ENCODE measurements at regions not wholly inside any gene's neighbourhood (a gene's known extent, or its start where the extent isn't known, plus 50 kb on each side); places are given as distances from the start of the nearest gene placed in this dataset.
"Not testable (repeated sequence)": the region's sequence is repeated elsewhere in the genome, so short reads cannot be mapped to it uniquely, and the experiment has no call there.

- Histone ChIP-seq H3K9me3 (ENCODE audit: control insufficient read depth, insufficient read depth, low read length) (no peaks in the 10 kb centered on the region), H3K36me3 (ENCODE audit: control insufficient read depth, insufficient read depth, low read length) (no peaks in the 10 kb centered on the region), H3K4me3 (ENCODE audit: low read depth, low read length) (no peak overlapping the region), H3K27ac (ENCODE audit: low read depth, low read length) (no peak overlapping the region), H3K27me3 (ENCODE audit: control insufficient read depth, insufficient read depth, low read length) (no peaks in the 10 kb centered on the region), H3K4me1 (ENCODE audit: control insufficient read depth, insufficient read depth, low read length) (no peaks in the 10 kb centered on the region)
- no peak for DNase-seq (ENCODE audit: low read depth in 4 of 6, low spot score in 6 of 6)
- WGBS (ENCODE audit: insufficient coverage): 100% methylated on average over 2 of the region's 3 CpGs
These were observed 123.5 kb downstream of the MAP3K7 start for GRCh38 chr6:90463359-90463758.

DNA sequence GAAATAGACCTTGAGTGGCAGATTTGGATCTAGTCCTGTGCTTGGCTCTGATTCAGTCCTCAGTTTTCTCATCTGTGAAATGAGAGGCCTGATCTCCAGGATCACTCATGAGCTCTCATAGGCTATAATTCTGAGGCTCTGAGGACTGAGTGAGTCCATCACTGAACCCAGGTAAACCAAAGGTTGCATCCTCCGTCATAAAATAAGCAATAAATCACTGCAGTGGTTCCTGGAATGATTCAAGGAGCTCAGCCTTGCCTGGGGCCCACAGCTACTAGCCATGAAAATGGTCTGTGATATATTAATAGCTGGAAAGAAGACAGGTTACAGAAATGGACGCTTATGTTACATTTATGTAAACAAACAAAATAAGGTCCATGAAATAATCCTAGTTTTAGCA, 124.8 kb downstream of the MAP3K7 start:
- Histone ChIP-seq H3K4me1 (ENCODE audit: control insufficient read depth, insufficient read depth, low read length) (no peaks in the 10 kb centered on the region), H3K27ac (ENCODE audit: low read depth, low read length) (no peak overlapping the region), H3K4me3 (ENCODE audit: low read depth, low read length) (no peak overlapping the region), H3K9me3 (ENCODE audit: control insufficient read depth, insufficient read depth, low read length) (no peaks in the 10 kb centered on the region), H3K27me3 (ENCODE audit: control insufficient read depth, insufficient read depth, low read length) (no peaks in the 10 kb centered on the region), H3K36me3 (ENCODE audit: control insufficient read depth, insufficient read depth, low read length) (no peaks in the 10 kb centered on the region)
- no peak for DNase-seq (ENCODE audit: low read depth in 4 of 6, low spot score in 6 of 6)
- no CpG with 5 or more reads among the region's 2 CpGs for WGBS (ENCODE audit: insufficient coverage)

DNA sequence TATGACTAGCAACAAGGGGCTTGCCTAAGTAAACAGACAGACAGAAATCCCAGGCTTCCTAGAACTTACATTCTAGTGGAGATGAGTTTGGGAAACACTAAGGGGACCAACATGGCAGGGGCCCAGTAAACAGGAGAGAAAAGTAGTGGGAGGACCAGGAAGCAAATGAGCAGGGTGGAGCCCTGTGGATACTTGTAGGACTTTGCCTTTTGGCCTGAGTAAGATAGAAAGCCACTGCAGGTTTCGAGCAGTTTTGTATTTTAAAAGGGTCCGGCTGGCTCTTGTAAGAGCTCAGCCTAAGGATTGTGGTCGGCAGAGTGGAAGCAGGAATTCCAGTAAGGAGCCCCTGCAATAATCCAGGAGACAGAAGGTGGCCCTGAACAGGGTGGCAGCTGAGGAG, 125.5 kb downstream of the MAP3K7 start:
- H3K36me3 ChIP-seq (ENCODE audit: control insufficient read depth, insufficient read depth, low read length): no peaks in the 10 kb centered on the region
- no peaks in the 10 kb centered on the region for H3K27me3 ChIP-seq (ENCODE audit: control insufficient read depth, insufficient read depth, low read length)
- no peaks in the 10 kb centered on the region for H3K4me1 ChIP-seq (ENCODE audit: control insufficient read depth, insufficient read depth, low read length)
- no peak for DNase-seq (ENCODE audit: low read depth in 4 of 6, low spot score in 6 of 6)
- 95% methylated on average over 3 of the region's 3 CpGs for WGBS (ENCODE audit: insufficient coverage)
- no peak overlapping the region for H3K4me3 ChIP-seq (ENCODE audit: low read depth, low read length)
- H3K27ac ChIP-seq (ENCODE audit: low read depth, low read length): no peak overlapping the region
- H3K9me3 ChIP-seq (ENCODE audit: control insufficient read depth, insufficient read depth, low read length): no peaks in the 10 kb centered on the region

DNA sequence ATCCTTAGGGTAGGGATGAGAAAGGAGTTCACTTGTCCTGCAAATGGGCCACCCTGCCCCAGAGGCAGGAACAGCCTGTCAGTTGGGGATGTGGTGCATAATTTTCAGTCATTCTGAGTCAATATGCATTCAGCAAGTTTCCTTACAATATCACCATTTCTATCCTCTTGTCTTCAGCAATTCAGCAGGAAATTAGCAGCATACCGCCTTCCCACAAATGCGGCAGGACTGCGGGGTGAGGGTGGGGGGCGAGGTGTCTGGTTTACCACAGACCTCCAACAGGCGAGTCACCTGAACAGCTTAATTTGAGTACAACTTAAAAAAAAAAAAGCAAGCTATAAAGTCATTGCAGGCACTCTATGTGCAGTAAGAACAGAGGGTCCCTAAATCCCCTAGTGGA, 126.8 kb downstream of the MAP3K7 start:
- Histone ChIP-seq H3K27ac (ENCODE audit: low read depth, low read length) (no peak overlapping the region), H3K4me1 (ENCODE audit: control insufficient read depth, insufficient read depth, low read length) (no peaks in the 10 kb centered on the region), H3K4me3 (ENCODE audit: low read depth, low read length) (no peak overlapping the region), H3K36me3 (ENCODE audit: control insufficient read depth, insufficient read depth, low read length) (no peaks in the 10 kb centered on the region), H3K9me3 (ENCODE audit: control insufficient read depth, insufficient read depth, low read length) (no peaks in the 10 kb centered on the region), H3K27me3 (ENCODE audit: control insufficient read depth, insufficient read depth, low read length) (no peaks in the 10 kb centered on the region)
- no peak for DNase-seq (ENCODE audit: low read depth in 4 of 6, low spot score in 6 of 6)
- WGBS (ENCODE audit: insufficient coverage): 95% methylated on average over 4 of the region's 5 CpGs

GRCh38 chr6:90459225-90459758, 127.6 kb downstream of the MAP3K7 start:
- Histone ChIP-seq H3K27me3 (ENCODE audit: control insufficient read depth, insufficient read depth, low read length) (no peaks in the 10 kb centered on the region), H3K9me3 (ENCODE audit: control insufficient read depth, insufficient read depth, low read length) (no peaks in the 10 kb centered on the region), H3K4me1 (ENCODE audit: control insufficient read depth, insufficient read depth, low read length) (no peaks in the 10 kb centered on the region), H3K27ac (ENCODE audit: low read depth, low read length) (no peak overlapping the region), H3K4me3 (ENCODE audit: low read depth, low read length) (no peak overlapping the region), H3K36me3 (ENCODE audit: control insufficient read depth, insufficient read depth, low read length) (no peaks in the 10 kb centered on the region)
- DNase-seq (ENCODE audit: low read depth in 4 of 6, low spot score in 6 of 6): no peak
- 74% methylated on average over 2 of the region's 4 CpGs for WGBS (ENCODE audit: insufficient coverage)

DNA sequence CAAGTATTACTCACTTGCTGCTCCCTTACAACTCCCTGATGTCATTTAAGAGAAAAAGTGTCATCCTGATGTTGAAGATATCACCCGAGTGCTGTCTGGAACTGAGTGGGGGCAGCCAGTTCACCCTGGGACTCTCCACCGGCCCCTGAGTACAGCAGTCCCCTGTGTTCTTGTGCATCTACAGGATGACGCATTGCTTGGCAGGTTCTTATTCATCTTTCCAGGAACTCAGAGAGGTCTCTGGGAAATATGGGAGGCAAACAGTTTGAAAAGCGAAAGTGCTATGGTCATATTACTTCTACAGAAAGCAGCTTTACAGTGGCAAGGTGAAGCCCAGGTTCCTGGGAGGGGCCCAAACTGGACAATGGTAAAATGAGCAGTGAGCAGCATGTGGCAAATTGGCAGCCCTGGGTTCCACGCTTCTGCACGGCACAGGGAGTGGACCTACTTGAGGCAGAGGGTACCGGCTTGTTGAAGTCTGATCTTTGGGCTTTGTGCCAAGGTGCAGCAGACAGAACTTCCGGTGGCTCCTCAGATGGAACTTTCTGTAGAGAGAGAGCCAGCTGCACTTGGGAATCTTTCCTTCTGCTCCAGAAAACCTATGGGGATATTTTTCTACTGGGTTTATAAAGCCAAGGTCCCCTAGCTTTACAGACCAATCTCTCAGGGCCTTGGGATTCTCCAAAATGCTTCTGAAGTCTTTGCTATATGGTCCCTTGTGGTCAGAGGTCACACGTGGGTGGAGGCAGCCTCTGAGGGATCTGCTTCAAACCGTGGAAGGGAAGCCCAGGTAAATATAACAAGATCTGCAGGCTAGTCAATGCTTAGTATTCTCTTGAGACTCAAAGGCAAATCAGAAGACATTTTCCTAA, 128.3 kb downstream of the MAP3K7 start:
- WGBS (ENCODE audit: insufficient coverage): 69% methylated on average over 9 of the region's 10 CpGs
- Histone ChIP-seq H3K4me3 (ENCODE audit: low read depth, low read length) (no peak overlapping the region), H3K27ac (ENCODE audit: low read depth, low read length) (no peak overlapping the region), H3K36me3 (ENCODE audit: control insufficient read depth, insufficient read depth, low read length) (no peaks in the 10 kb centered on the region), H3K4me1 (ENCODE audit: control insufficient read depth, insufficient read depth, low read length) (no peaks in the 10 kb centered on the region), H3K27me3 (ENCODE audit: control insufficient read depth, insufficient read depth, low read length) (no peaks in the 10 kb centered on the region), H3K9me3 (ENCODE audit: control insufficient read depth, insufficient read depth, low read length) (no peaks in the 10 kb centered on the region)
- DNase-seq (ENCODE audit: low read depth in 4 of 6, low spot score in 6 of 6): no peak

GRCh38 chr6:90457867-90458259, 129.0 kb downstream of the MAP3K7 start:
- no peaks in the 10 kb centered on the region for H3K9me3 ChIP-seq (ENCODE audit: control insufficient read depth, insufficient read depth, low read length)
- no peaks in the 10 kb centered on the region for H3K4me1 ChIP-seq (ENCODE audit: control insufficient read depth, insufficient read depth, low read length)
- WGBS (ENCODE audit: insufficient coverage): 100% methylated on average over 1 of the region's 2 CpGs
- DNase-seq (ENCODE audit: low read depth in 4 of 6, low spot score in 6 of 6): no peak
- no peak overlapping the region for H3K4me3 ChIP-seq (ENCODE audit: low read depth, low read length)
- no peaks in the 10 kb centered on the region for H3K27me3 ChIP-seq (ENCODE audit: control insufficient read depth, insufficient read depth, low read length)
- H3K27ac ChIP-seq (ENCODE audit: low read depth, low read length): no peak overlapping the region
- no peaks in the 10 kb centered on the region for H3K36me3 ChIP-seq (ENCODE audit: control insufficient read depth, insufficient read depth, low read length)

DNA sequence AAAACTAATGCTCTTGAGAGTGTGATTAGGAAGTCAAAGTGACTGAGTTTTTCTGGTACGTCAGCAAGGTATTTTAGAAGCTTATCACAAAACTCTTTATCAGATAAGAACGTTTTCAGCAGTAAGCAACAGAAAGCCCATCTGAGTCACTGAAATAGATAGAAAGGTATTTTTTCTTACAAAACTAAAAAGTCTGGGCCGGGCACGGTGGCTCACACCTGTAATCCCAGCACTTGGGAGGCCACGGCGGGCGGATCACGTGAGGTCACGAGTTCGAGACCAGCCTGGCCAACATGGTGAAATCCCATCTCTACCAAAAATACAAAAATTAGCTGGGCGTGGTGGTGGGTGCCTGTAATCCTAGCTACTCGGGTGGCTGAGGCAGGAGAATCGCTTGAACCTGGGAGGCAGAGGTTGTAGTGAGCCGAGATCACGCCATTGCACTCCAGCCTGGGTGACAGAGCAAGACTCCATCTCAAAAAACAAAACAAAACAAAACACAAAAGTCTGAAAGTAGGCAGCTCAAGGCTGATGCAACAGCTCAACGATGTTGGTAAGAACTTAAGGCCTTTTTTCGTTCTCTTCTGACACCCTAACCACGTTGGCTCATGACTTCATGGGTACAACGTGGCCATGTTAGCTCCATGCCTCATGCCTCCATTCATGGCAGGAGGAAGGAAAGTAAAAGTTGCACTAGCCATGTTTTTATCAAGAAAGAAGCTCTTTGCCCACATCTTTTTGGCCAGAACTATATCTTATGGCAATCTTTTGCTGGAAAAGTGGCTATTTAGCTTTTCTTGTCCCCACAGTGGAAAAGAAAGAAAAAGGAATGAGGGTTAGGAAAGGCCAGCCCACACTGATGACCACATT, 129.6 kb downstream of the MAP3K7 start:
- H3K27ac ChIP-seq (ENCODE audit: low read depth, low read length); H3K4me3 ChIP-seq (ENCODE audit: low read depth, low read length); H3K27me3 ChIP-seq (ENCODE audit: control insufficient read depth, insufficient read depth, low read length); H3K4me1 ChIP-seq (ENCODE audit: control insufficient read depth, insufficient read depth, low read length); DNase-seq (ENCODE audit: low read depth in 4 of 6, low spot score in 6 of 6); H3K36me3 ChIP-seq (ENCODE audit: control insufficient read depth, insufficient read depth, low read length); H3K9me3 ChIP-seq (ENCODE audit: control insufficient read depth, insufficient read depth, low read length): not testable (repeated sequence)
- 100% methylated on average over 3 of the region's 19 CpGs for WGBS (ENCODE audit: insufficient coverage)

DNA sequence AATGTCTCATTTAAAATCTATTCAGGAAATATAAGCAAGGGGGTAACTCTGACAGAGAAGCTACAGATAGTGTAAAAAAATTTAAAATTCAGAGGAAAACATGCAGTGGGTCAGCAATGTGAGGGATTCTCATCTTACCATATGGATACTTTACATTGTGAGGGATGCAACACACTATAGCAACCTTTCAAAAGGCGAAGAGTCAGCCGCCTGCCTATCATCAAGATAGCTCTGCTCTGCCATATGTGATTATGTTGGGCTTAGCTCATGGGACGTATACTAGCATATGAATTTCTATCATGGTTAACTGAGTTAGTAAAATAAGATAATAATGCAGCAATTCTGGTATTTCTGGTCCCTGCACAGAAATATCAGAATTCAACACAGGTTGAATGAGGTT, 130.9 kb downstream of the MAP3K7 start:
- Histone ChIP-seq H3K4me3 (ENCODE audit: low read depth, low read length) (no peak overlapping the region), H3K27me3 (ENCODE audit: control insufficient read depth, insufficient read depth, low read length) (no peaks in the 10 kb centered on the region), H3K27ac (ENCODE audit: low read depth, low read length) (no peak overlapping the region), H3K36me3 (ENCODE audit: control insufficient read depth, insufficient read depth, low read length) (no peaks in the 10 kb centered on the region), H3K9me3 (ENCODE audit: control insufficient read depth, insufficient read depth, low read length) (no peaks in the 10 kb centered on the region), H3K4me1 (ENCODE audit: control insufficient read depth, insufficient read depth, low read length) (no peaks in the 10 kb centered on the region)
- WGBS (ENCODE audit: insufficient coverage): no CpG with 5 or more reads among the region's 3 CpGs
- DNase-seq (ENCODE audit: low read depth in 4 of 6, low spot score in 6 of 6): no peak

All from spinal cord (tissue), 9 donors.